GM12878 (cell line): ENCODE measurements at regions not wholly inside any gene's neighbourhood (a gene's known extent, or its start where the extent isn't known, plus 50 kb on each side); places are given as distances from the start of the nearest gene placed in this dataset.

Source experiments
- ATAC-seq: fragments of 200-7000 bp; cut with Tn5 transposase; 3 replicates; pipeline ENCODE4 v1.9.1; 2020; ENCODE audit warnings: mild to moderate bottlenecking, moderate library complexity
- BruUV-seq: library from RNA; stranded (reverse); fragments of 400-500 nt; replicated peaks from 2 replicates; lab custom pipeline; 2021; lab: Mats Ljungman, UMichigan
- CTCF ChIA-PET: fragments of 300-600 bp; sonication (Branson Sonifier 250); formaldehyde crosslinking; extraction: SDS; loops from one replicate; lab custom pipeline; 2021; ENCODE audit warnings: inconsistent platforms; lab: Yijun Ruan, JAX
- POLR2A ChIA-PET: fragments of 350-600 bp; formaldehyde crosslinking; extraction: SDS; loops from one replicate; lab custom pipeline; 2021; ENCODE audit warnings: inconsistent platforms; lab: Charles Lee
- RAD21 ChIA-PET: fragments of 300-600 bp; sonication (Branson Sonifier 250); formaldehyde crosslinking; loops from one replicate; lab custom pipeline; 2023; ENCODE audit warnings: antibody characterized with exemption; ENCODE audit not compliant: unreplicated experiment; lab: Charles Lee
- SMC1A ChIA-PET: fragments of 300-600 bp; sonication (Branson Sonifier 250); formaldehyde crosslinking; loops from one replicate; lab custom pipeline; 2023; ENCODE audit not compliant: unreplicated experiment, uncharacterized antibody; lab: Charles Lee
- DNase-seq: peaks from one replicate; pipeline ENCODE4 v3.0.0-alpha.2; 2011; ENCODE audit warnings: low read depth, low spot score
- FAIRE-seq: peaks from 3 replicates; lab custom pipeline; 2011; peaks lifted over from hg19 to GRCh38; lab: Jason Lieb, UNC
- H2AFZ ChIP-seq: 2 replicates; pipeline ENCODE4 v1.6.0; 2011; ENCODE audit warnings: low read depth, low read length, control low read depth; ENCODE audit not compliant: control insufficient read depth
- H3K27ac ChIP-seq: 2 replicates; pipeline ENCODE4 v1.5.1; 2011; ENCODE audit warnings: control low read depth; ENCODE audit not compliant: control insufficient read depth, insufficient read depth
- H3K27me3 ChIP-seq, 2 experiments: replicated peaks in 1 of 2; 2 replicates each; pipeline versions ENCODE4 v1.6.0 to v1.6.1; 2011; ENCODE audit warnings: low read length in 1 of 2; ENCODE audit not compliant: control insufficient read depth in 2 of 2, insufficient read depth in 2 of 2
- H3K36me3 ChIP-seq, 2 experiments: 2 replicates each; pipeline ENCODE4 v1.5.1; 2011; ENCODE audit warnings: low read length in 1 of 2; ENCODE audit not compliant: control insufficient read depth in 2 of 2, insufficient read depth in 2 of 2
- H3K4me1 ChIP-seq: 2 replicates; pipeline ENCODE4 v1.6.1; 2011; ENCODE audit warnings: mild to moderate bottlenecking, low read length, moderate library complexity, mixed read lengths; ENCODE audit not compliant: control insufficient read depth, insufficient read depth
- H3K4me2 ChIP-seq: 2 replicates; pipeline ENCODE4 v1.6.0; 2011; ENCODE audit warnings: control low read depth; ENCODE audit not compliant: control insufficient read depth, insufficient read depth
- H3K4me3 ChIP-seq: fragments of 200-600 bp; sonication (generic); 2 replicates; pipeline ENCODE4 v1.5.1; 2016
- H3K79me2 ChIP-seq: 2 replicates; pipeline ENCODE4 v1.6.0; 2011; ENCODE audit warnings: low read length; ENCODE audit not compliant: control insufficient read depth, insufficient read depth
- H3K9ac ChIP-seq: 2 replicates; pipeline ENCODE4 v1.8.0; 2011; ENCODE audit warnings: low read length, control low read depth, mixed read lengths; ENCODE audit not compliant: control insufficient read depth, insufficient read depth
- H3K9me3 ChIP-seq: replicated peaks from 3 replicates; pipeline ENCODE4 v1.5.1; 2011; ENCODE audit warnings: mild to moderate bottlenecking, low read length; ENCODE audit not compliant: control insufficient read depth, insufficient read depth
- H4K20me1 ChIP-seq: 2 replicates; pipeline ENCODE4 v1.6.0; 2011; ENCODE audit not compliant: control insufficient read depth, insufficient read depth
- ESRRA ChIP-seq: IDR thresholded peaks from 2 replicates; pipeline ENCODE4 v1.6.1; 2012; ENCODE audit warnings: mild to moderate bottlenecking, low read length, improper control_type of control experiment
- SIN3A ChIP-seq: IDR thresholded peaks from 2 replicates; pipeline ENCODE4 v1.6.1; 2012; ENCODE audit warnings: low read depth, low read length, improper control_type of control experiment
- WGBS: methylation state at CpG from one replicate; pipeline ENCODE4 v1.1.6; 2016; ENCODE audit warnings: low lambda C conversion rate; ENCODE audit not compliant: insufficient replicate concordance, insufficient coverage; ENCODE audit errors: missing lambda C conversion rate; 5-methylcytosine and 5-hydroxymethylcytosine counted together
- in situ Hi-C: fragments of 300-500 bp; cut with MboI; formaldehyde crosslinking; loops from 9 replicates; pipeline ENCODE4 v1.14.3; 2018; ENCODE audit warnings: mixed read lengths
- intact Hi-C: fragments of 100-400 bp; cut with micrococcal nuclease; formaldehyde crosslinking; loops from one replicate; pipeline ENCODE4 v1.14.2; 2022; ENCODE audit not compliant: unreplicated experiment
- TF ChIP-seq, protein P1 (sequence below): IDR thresholded peaks from 2 replicates; pipeline ENCODE4 v1.6.1; 2012; ENCODE audit warnings: low read length, inconsistent platforms
- TF ChIP-seq, protein P2 (sequence below), 3 experiments: IDR thresholded peaks in 2 of 3; conservative IDR thresholded peaks in 1 of 3; 2 replicates each; pipeline ENCODE4 v1.5.1; 2011; ENCODE audit warnings: low read depth in 3 of 3, low read length in 3 of 3, mild to moderate bottlenecking in 3 of 3, control low read depth in 2 of 3, moderate library complexity in 2 of 3, inconsistent platforms in 1 of 3, mixed read lengths in 1 of 3; ENCODE audit not compliant: control insufficient read depth in 2 of 3, insufficient read depth in 1 of 3; ENCODE audit errors: extremely low read depth in 1 of 3

DNA sequence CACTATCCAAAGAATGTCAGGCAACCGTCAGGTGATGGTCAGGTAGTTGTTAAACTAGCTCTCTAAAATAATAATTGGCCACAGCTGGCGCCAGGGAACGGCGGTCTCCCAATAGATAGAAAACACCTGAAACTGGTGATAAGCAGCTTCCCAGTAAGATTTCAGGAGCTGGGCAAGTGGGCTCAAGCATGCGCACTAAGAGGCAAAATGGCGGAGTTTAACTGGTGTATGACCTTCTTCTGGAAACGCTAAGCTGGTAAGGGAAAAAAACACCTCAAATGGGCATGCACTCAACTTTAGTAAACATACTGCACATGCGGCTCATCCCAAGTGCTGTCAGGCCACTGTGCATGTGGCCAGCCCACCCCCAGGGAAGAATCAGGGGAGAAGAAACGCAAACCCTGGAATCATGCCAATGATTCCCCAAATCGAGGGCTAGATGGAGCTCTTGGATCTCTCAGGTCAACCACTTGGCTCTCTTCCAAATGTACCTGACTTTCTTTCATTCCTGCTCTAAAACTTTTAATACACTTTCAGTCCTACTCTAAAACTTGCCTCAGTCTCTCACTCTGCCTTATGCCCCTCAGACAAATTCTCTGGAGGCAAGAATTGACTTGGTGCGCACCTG is 195.0 kb downstream of the ZNF621 start:
- Histone ChIP-seq H3K79me2 (no peaks in the 10 kb centered on the region), H3K4me2 (no peak overlapping the region), H3K9me3 (no peaks in the 10 kb centered on the region), H2AFZ (no peak overlapping the region), H3K36me3 (no peaks in the 10 kb centered on the region), H3K27me3 (no peaks in the 10 kb centered on the region), H3K4me3 (no peak overlapping the region), H3K4me1 (peaks cover 10% of the 10 kb centered on the region), H4K20me1 (no peaks in the 10 kb centered on the region), H3K27ac (no peak overlapping the region), H3K9ac (no peak overlapping the region)
- no peak for DNase-seq
- 86% methylated on average over 11 of the region's 11 CpGs for WGBS
- in situ Hi-C loops, result no loop called here
- RAD21 ChIA-PET, result no interaction called here
- POLR2A ChIA-PET, result interaction anchor here (0.5 kb wide), 1 partner anchor 495 kb away, joined by 3 read pairs; no protein-coding TSS in a partner anchor
- CTCF ChIA-PET, result interaction anchor here (1.0 to 1.9 kb wide), 3 partner anchors 12 to 251 kb away, joined by 3 to 4 read pairs (median 3); no protein-coding TSS in a partner anchor
- SMC1A ChIA-PET, result no interaction called here
- intact Hi-C loops, result loop anchor here (10.0 kb wide), 1 partner anchor 135 kb away; no protein-coding TSS in a partner anchor
- BruUV-seq, result no TSS peak
- FAIRE-seq, result peak; percentile 70
- ATAC-seq, result no peak
- TF ChIP-seq ESRRA (no peak), SIN3A (no peak)
- TF ChIP-seq, protein P1, sequence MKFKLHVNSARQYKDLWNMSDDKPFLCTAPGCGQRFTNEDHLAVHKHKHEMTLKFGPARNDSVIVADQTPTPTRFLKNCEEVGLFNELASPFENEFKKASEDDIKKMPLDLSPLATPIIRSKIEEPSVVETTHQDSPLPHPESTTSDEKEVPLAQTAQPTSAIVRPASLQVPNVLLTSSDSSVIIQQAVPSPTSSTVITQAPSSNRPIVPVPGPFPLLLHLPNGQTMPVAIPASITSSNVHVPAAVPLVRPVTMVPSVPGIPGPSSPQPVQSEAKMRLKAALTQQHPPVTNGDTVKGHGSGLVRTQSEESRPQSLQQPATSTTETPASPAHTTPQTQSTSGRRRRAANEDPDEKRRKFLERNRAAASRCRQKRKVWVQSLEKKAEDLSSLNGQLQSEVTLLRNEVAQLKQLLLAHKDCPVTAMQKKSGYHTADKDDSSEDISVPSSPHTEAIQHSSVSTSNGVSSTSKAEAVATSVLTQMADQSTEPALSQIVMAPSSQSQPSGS, result no peak
- TF ChIP-seq, protein P2, sequence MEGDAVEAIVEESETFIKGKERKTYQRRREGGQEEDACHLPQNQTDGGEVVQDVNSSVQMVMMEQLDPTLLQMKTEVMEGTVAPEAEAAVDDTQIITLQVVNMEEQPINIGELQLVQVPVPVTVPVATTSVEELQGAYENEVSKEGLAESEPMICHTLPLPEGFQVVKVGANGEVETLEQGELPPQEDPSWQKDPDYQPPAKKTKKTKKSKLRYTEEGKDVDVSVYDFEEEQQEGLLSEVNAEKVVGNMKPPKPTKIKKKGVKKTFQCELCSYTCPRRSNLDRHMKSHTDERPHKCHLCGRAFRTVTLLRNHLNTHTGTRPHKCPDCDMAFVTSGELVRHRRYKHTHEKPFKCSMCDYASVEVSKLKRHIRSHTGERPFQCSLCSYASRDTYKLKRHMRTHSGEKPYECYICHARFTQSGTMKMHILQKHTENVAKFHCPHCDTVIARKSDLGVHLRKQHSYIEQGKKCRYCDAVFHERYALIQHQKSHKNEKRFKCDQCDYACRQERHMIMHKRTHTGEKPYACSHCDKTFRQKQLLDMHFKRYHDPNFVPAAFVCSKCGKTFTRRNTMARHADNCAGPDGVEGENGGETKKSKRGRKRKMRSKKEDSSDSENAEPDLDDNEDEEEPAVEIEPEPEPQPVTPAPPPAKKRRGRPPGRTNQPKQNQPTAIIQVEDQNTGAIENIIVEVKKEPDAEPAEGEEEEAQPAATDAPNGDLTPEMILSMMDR (IDR thresholded peaks at IDR 0.05 in 2 of 3, conservative IDR thresholded peaks at IDR 0.05 in 1 of 3; ENCODE audit: control insufficient read depth in 2 of 3, extremely low read depth in 1 of 3, insufficient read depth in 1 of 3, low read depth in 3 of 3, low read length in 3 of 3), result 0 out of 6 replicates have a peak, but pooled peaks of 1 of the 3 experiments have one; percentile 3
